NCI-H446 treated with DMSO at 0.1 percent for 48 hours (cell line): ENCODE measurements at regions not wholly inside any gene's neighbourhood (a gene's known extent, or its start where the extent isn't known, plus 50 kb on each side); places are given as distances from the start of the nearest gene placed in this dataset.

Source experiments
- DNase-seq: peaks from one replicate; lab custom pipeline; 2025; lab: John Stamatoyannopoulos, UW

DNA sequence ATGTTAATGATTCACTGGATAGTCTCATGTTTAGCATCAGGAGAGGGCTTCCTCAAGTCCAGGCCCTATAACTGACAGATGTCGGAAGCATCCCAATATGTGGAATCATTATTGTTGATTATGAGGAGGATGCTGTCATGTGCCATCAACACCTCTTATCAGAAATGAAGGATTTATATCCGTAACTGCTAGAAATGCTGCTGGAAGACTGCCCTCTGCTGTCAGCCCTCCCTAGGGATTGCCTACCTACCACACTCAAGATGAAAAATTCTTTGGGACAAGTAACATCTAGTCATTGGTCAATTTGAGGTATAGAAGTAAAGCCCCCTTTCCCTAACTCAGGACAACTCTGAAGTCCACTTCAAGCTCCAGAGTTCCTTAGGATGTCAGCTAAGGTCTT is 1166.5 kb upstream of the NXPH2 start:
- DNase-seq: no peak

GRCh38 chr2:139940686-139941085 is 1160.5 kb upstream of the NXPH2 start:
- DNase-seq: no peak

DNA sequence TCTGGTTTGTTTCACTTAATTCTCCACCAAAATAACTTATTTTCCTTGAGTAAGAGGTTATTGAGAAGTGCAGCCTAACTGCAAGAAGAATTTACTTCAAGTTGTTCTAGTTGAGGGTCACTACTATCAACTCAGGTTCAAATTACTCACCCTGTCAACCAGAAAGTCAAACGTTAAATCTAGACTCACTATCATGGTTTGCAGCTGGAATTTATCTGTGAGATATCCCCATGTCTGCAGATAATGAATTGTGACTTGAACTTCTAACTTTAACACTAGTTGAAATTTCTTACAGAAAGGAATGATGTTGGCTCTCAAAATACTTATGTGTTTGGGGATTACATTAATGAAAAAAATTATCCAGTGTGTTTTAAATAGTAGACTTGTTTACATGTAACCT is 1145.7 kb upstream of the NXPH2 start:
- DNase-seq: no peak

- no peak for DNase-seq
Observed at GRCh38 chr2:139924070-139924469, 1143.9 kb upstream of the NXPH2 start.

GRCh38 chr2:139918982-139919381 is 1138.8 kb upstream of the NXPH2 start:
- peak; percentile 78 for DNase-seq

GRCh38 chr2:139917690-139918384 is 1137.6 kb upstream of the NXPH2 start:
- peak; percentile 53 for DNase-seq

DNA sequence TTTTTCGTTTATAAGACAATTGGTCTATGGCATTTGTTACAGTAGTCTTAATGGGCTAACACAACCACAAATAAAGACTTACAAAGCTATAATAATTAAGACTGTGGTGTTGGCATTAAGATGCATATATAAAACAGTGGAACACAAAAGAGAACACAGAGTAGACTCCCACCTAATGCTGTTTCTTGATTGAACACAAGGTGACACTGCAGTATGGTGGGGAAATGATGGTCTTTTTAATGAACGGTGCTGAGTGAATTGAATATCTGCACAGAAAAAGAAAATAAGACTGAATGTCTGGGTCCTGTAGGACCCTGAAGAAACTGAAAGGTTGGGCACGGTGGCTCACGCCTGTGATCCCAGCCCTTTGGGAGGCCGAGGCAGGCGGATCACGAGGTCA is 1136.6 kb upstream of the NXPH2 start:
- no peak for DNase-seq

DNA sequence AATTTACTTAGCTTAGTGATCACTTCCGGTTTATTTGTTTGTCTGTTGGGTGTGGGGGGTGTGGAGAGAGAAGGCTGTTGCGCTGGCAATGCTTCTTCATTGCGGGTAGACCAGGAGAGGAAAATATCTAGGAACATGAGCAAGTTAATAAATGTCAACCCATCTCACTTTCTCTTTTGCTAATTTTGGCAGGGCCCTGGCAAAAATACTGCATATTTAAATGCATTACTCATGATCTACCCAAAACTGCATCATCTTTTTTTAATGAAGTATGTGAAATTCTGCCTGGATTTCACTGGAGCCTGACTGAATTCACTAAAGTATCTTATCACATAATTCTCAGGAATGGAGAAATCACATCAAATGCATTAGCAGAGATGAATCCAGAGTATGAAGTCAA is 1131.0 kb upstream of the NXPH2 start:
- no peak for DNase-seq

- no peak for DNase-seq
Observed at GRCh38 chr2:139909136-139909535, 1128.9 kb upstream of the NXPH2 start.

GRCh38 chr2:139905624-139906023 is 1125.4 kb upstream of the NXPH2 start:
- DNase-seq: no peak

- no peak for DNase-seq
Observed at GRCh38 chr2:139891636-139892035, 1111.4 kb upstream of the NXPH2 start.

- DNase-seq: no peak
Observed at GRCh38 chr2:139885921-139886498, 1105.8 kb upstream of the NXPH2 start.

GRCh38 chr2:139876964-139877363 is 1096.8 kb upstream of the NXPH2 start:
- no peak for DNase-seq

DNA sequence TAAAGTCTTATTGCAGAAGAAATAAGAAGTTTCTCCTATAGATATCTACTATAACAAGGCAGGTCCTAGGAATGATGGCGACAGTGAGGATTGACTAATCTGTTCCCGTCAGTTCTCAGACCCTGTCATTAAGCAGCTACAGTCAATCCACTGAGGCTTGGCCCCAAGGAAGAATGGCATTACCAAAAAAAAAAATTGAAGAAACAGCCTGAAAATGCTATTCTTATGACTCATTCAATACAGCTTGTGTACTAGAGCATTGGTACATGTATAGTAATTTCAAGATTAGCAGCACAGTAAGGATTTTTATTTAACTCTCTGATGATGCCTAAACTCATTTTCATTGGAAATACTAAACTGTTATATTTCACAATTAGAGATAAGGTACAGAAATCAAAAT is 1096.1 kb upstream of the NXPH2 start:
- no peak for DNase-seq

DNA sequence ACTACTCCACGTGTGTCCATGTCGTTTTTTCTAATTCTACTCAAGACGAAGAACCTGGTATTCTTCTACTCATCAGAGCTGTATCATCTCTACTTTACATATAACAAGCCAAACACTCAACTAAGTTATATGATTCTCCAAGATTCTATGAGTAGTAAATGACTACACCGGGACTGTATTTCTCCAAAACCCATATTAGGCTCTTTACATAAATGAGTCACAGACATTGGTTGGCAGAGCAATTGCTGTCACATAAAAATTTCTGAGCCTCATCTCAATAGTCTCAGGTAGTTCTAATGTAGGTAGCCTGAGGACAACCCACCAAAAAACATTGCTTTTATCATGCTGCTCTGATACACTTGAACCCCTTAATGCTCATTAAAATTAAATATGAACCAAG is 1092.3 kb upstream of the NXPH2 start:
- no peak for DNase-seq

GRCh38 chr2:139872032-139872431 is 1091.8 kb upstream of the NXPH2 start:
- no peak for DNase-seq

DNA sequence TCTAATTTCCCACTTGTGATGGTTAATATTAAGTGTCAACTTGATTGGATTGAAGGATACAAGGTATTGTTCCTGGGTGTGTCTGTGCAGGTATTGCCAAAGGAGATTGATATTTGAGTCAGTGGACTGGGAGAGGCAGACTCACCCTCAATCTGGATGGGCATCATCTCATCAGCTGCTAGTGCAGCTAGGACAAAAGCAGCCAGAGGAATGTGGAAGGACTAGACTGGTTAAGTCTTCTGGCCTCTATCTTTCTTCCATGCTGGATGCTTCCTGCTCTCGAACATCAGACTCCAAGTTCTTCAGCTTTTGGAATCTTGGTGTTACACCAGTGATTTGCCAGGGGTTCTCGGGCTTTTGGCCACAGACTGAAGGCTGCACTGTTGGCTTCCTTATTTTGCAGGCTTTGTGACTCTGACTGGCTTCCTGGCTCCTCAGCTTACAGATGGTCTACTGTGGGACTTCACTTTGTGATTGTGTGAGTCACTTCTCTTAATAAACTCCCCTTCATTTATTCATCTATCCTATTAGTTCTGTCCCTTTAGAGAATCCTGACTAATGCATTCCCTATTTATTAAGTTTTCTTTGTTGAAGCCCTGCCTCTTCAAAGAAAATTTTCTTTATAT is 1087.5 kb upstream of the NXPH2 start:
- no peak for DNase-seq

DNA sequence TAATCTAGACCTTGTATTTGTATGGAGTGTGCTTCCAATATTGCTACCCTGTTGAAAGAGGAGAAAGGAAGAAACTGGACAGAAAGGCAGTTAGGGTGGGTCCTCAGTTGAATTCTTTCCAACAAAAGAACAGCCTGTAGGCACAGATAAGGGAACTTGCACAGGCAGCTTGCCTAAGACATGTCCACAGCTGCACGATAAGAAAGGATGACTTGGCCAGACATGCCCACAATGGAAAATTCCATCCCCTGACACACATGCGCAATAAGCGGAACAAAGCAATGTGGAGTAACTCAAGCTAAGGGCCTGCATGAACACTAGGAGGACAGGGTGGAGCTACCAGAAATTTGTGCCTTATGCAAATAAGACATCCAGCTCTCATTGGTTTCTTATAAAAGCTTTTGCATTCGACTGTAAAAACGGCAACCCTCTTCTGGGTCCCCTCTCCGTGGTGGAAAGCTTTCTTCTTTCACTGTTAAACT is 1084.7 kb upstream of the NXPH2 start:
- DNase-seq: no peak

GRCh38 chr2:139854769-139855483 is 1074.7 kb upstream of the NXPH2 start:
- DNase-seq: no peak

- DNase-seq: no peak
Observed at GRCh38 chr2:139850254-139850890, 1070.2 kb upstream of the NXPH2 start.

- peak; percentile 2 for DNase-seq
Observed at GRCh38 chr2:139836769-139837168, 1056.6 kb upstream of the NXPH2 start.

DNA sequence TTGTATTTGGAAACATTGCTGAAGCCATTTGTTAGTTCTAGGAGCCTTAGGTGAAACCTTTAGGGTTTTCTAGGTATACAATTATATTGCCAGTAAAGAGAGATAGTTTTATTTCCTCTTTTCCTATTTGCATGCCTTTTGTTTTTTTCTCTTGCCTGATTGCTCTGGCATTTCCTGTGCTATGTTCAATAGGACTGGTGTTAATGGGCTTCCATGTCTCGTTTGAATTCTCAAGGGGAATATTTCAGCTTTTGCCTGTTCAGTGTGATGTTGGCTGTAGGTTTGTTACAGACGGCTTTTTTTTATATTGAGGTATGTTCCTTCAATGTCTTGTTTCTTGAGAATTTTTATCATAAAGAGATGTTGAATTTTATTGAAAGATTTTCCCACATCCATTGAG is 1054.9 kb upstream of the NXPH2 start:
- no peak for DNase-seq
